PC-9 (cell line): ENCODE measurements at regions not wholly inside any gene's neighbourhood (a gene's known extent, or its start where the extent isn't known, plus 50 kb on each side); places are given as distances from the start of the nearest gene placed in this dataset.

ENCODE experiments used
- BruUV-seq: library from RNA; stranded (reverse); fragments of 400-500 nt; replicated peaks from 2 replicates; lab custom pipeline; 2021; lab: Mats Ljungman, UMichigan
- CTCF ChIA-PET: fragments of 300-600 bp; sonication (Branson Sonifier 250); formaldehyde crosslinking; loops from one replicate; lab custom pipeline; 2022; ENCODE audit warnings: antibody characterized with exemption; lab: Charles Lee
- POLR2A ChIA-PET: fragments of 300-600 bp; sonication (Branson Sonifier 250); formaldehyde crosslinking; loops from one replicate; lab custom pipeline; 2022; ENCODE audit warnings: antibody characterized with exemption; ENCODE audit not compliant: unreplicated experiment; lab: Charles Lee
- DNase-seq, 2 experiments: peaks; one replicate each; pipeline versions ENCODE4 v3.0.0 to v3.0.0-alpha.2; 2015 to 2022; ENCODE audit warnings: mixed read lengths in 1 of 2
- H2AFZ ChIP-seq: fragments of 200-600 bp; sonication (generic); 2 replicates; pipeline ENCODE4 v1.8.1; 2017; ENCODE audit warnings: antibody characterized with exemption
- H3F3A ChIP-seq: fragments of 200-600 bp; sonication (generic); 2 replicates; pipeline ENCODE4 v1.8.1; 2017; ENCODE audit warnings: antibody characterized with exemption, mild to moderate bottlenecking, low read depth; ENCODE audit not compliant: insufficient read depth
- H3K27ac ChIP-seq: fragments of 200-600 bp; sonication (generic); 2 replicates; pipeline ENCODE4 v1.6.1; 2016; ENCODE audit warnings: mixed run types
- H3K27me3 ChIP-seq: fragments of 200-600 bp; sonication (generic); 2 replicates; pipeline ENCODE4 v1.6.1; 2016; ENCODE audit warnings: low read depth, mixed run types; ENCODE audit not compliant: insufficient read depth
- H3K36me3 ChIP-seq: fragments of 200-600 bp; sonication (generic); 2 replicates; pipeline ENCODE4 v1.6.1; 2016; ENCODE audit warnings: low read depth, mixed run types
- H3K4me1 ChIP-seq: fragments of 200-600 bp; sonication (generic); replicated peaks from 2 replicates; pipeline ENCODE4 v1.6.1; 2016; ENCODE audit warnings: mixed run types; ENCODE audit not compliant: insufficient read depth
- H3K4me2 ChIP-seq: fragments of 200-600 bp; sonication (generic); 2 replicates; pipeline ENCODE4 v1.6.1; 2017; ENCODE audit warnings: mixed run types
- H3K4me3 ChIP-seq: fragments of 200-600 bp; sonication (generic); 2 replicates; pipeline ENCODE4 v1.6.1; 2016; ENCODE audit warnings: mixed run types
- H3K79me2 ChIP-seq: fragments of 200-600 bp; sonication (generic); 2 replicates; pipeline ENCODE4 v1.6.1; 2017; ENCODE audit warnings: low read depth, mixed run types
- H3K9me2 ChIP-seq: fragments of 200-600 bp; sonication (generic); 2 replicates; pipeline ENCODE4 v1.8.1; 2017; ENCODE audit warnings: mild to moderate bottlenecking; ENCODE audit not compliant: insufficient read depth
- H3K9me3 ChIP-seq: fragments of 200-600 bp; sonication (generic); 2 replicates; pipeline ENCODE4 v1.8.1; 2016; ENCODE audit warnings: low read depth; ENCODE audit not compliant: insufficient read depth
- H4K20me1 ChIP-seq: fragments of 200-600 bp; sonication (generic); 2 replicates; pipeline ENCODE4 v1.8.1; 2017; ENCODE audit not compliant: insufficient read depth
- EZH2 ChIP-seq: fragments of 200-600 bp; sonication (generic); IDR thresholded peaks from 2 replicates; pipeline ENCODE4 v1.8.0; 2017; ENCODE audit warnings: antibody characterized with exemption, low read depth
- intact Hi-C: fragments of 100-400 bp; cut with micrococcal nuclease; formaldehyde crosslinking; loops from one replicate; pipeline ENCODE4 v1.10.0; 2022; ENCODE audit not compliant: unreplicated experiment
- TF ChIP-seq, protein P1 (sequence below): fragments of 200-600 bp; sonication (generic); conservative IDR thresholded peaks from 2 replicates; pipeline ENCODE4 v1.6.1; 2017; ENCODE audit warnings: mixed run types, antibody characterized with exemption, mild to moderate bottlenecking, moderate library complexity

DNA sequence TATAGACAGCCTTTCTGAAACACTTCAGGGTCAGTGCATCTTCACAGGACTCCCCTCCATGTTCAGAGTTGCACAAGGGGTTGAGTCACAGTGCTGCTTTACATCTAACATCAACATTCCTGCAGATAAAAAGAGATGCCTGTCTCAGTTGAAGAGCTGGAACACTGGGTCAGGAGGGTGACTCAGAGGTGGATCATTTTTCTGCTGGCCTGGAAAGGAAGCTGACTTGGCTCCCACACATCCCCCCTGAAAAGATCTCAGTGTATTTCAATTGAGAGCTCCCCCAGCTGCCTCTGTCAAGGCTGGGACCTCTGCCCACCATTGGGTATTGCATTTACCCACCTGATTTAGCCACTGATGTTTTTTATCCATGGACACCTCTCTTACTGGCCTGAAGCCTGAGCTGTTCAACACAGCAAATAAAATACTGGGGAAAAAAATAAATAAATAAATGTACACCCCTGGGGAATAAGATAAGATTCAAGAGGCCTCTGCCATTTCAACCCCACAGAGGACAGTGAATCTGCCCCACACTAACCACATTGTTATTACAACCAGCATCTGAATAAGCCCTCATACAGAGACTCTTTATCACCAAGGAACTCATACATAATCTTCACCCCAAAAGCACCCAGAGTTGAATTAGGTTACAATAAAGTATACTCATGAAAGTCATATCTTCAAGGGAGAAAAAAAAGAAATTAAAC lies 716.4 kb downstream of the SEMA5A start:
- ChIA-PET CTCF (interaction anchor here (0.6 kb wide), 1 partner anchor 27 kb away, joined by 3 read pairs; no protein-coding TSS in a partner anchor), POLR2A (no interaction called here)
- Histone ChIP-seq H3F3A (peaks cover 13% of the 10 kb centered on the region), H2AFZ (no peak overlapping the region), H3K4me3 (no peak overlapping the region), H3K4me2 (peak overlapping the region; percentile 28), H3K79me2 (no peaks in the 10 kb centered on the region), H3K4me1 (peaks cover 18% of the 10 kb centered on the region), H3K9me3 (no peaks in the 10 kb centered on the region), H3K36me3 (no peaks in the 10 kb centered on the region), H3K9me2 (no peaks in the 10 kb centered on the region; the same call in 1 of the 2 replicates), H3K27me3 (no peaks in the 10 kb centered on the region), H4K20me1 (no peaks in the 10 kb centered on the region), H3K27ac (peak overlapping the region; percentile 72)
- intact Hi-C loops = no loop called here
- no TSS peak for BruUV-seq
- TF ChIP-seq EZH2 = no peak
- TF ChIP-seq, protein P1, sequence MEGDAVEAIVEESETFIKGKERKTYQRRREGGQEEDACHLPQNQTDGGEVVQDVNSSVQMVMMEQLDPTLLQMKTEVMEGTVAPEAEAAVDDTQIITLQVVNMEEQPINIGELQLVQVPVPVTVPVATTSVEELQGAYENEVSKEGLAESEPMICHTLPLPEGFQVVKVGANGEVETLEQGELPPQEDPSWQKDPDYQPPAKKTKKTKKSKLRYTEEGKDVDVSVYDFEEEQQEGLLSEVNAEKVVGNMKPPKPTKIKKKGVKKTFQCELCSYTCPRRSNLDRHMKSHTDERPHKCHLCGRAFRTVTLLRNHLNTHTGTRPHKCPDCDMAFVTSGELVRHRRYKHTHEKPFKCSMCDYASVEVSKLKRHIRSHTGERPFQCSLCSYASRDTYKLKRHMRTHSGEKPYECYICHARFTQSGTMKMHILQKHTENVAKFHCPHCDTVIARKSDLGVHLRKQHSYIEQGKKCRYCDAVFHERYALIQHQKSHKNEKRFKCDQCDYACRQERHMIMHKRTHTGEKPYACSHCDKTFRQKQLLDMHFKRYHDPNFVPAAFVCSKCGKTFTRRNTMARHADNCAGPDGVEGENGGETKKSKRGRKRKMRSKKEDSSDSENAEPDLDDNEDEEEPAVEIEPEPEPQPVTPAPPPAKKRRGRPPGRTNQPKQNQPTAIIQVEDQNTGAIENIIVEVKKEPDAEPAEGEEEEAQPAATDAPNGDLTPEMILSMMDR = no peak
- DNase-seq = peak in 1 of 2 experiments; percentile 77

DNA sequence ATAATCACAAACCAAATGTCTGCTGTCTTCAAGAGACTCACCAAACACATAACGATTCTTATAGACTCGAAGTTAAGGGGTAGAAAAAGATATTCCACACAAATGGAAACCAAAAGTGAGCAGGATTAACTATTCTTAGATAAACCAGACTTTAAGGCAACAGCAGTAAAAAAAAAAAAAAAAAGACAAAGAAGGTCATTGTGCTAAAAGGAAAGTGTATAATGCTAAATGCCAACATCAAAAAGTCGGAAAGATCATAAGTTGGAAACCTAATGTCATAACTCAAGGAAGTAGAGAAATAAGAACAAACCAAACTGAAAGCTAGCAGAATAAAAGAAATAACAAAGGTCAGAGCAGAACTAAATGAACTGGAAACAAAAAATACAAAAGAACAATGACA lies 714.6 kb downstream of the SEMA5A start:
- H4K20me1 ChIP-seq = no peaks in the 10 kb centered on the region
- peaks cover 13% of the 10 kb centered on the region for H3F3A ChIP-seq
- intact Hi-C loops = no loop called here
- no peaks in the 10 kb centered on the region for H3K9me3 ChIP-seq
- no peak overlapping the region for H3K27ac ChIP-seq
- TF ChIP-seq, protein P1 = no peak
- TF ChIP-seq EZH2 = no peak
- H2AFZ ChIP-seq = no peak overlapping the region
- BruUV-seq = no TSS peak
- ChIA-PET POLR2A (no interaction called here), CTCF (no interaction called here)
- no peaks in the 10 kb centered on the region for H3K36me3 ChIP-seq
- H3K4me1 ChIP-seq = peaks cover 18% of the 10 kb centered on the region
- no peaks in the 10 kb centered on the region; the same call in 1 of the 2 replicates for H3K9me2 ChIP-seq
- H3K79me2 ChIP-seq = no peaks in the 10 kb centered on the region
- DNase-seq = no peak
- no peak overlapping the region for H3K4me2 ChIP-seq
- H3K27me3 ChIP-seq = no peaks in the 10 kb centered on the region
- no peak overlapping the region for H3K4me3 ChIP-seq

DNA sequence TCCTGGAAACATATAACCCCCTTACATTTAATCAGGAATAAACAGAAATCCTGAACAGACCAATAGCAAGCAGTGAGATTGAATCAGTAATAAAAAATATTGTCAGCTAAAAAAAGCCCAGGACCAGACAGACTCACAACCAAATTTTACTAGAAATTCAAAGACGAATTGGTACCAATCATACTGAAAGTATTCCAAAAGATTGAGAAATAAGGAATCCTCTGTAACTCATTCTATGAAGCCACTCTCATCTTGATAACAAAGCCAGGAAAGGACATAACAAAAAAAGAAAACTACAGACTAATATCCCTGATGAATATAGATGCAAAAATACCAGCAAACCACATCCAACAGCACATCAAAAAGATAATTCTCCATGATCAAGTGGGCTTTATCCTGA lies 714.0 kb downstream of the SEMA5A start:
- no peaks in the 10 kb centered on the region for H3K79me2 ChIP-seq
- no peak overlapping the region for H3K4me3 ChIP-seq
- ChIA-PET CTCF (no interaction called here), POLR2A (no interaction called here)
- TF ChIP-seq, protein P1 = no peak
- no peak for TF ChIP-seq EZH2
- no peak for DNase-seq
- intact Hi-C loops = no loop called here
- no peaks in the 10 kb centered on the region for H3K27me3 ChIP-seq
- no TSS peak for BruUV-seq
- H2AFZ ChIP-seq = no peak overlapping the region
- no peak overlapping the region for H3K4me2 ChIP-seq
- H3K9me3 ChIP-seq = no peaks in the 10 kb centered on the region
- peaks cover 13% of the 10 kb centered on the region for H3F3A ChIP-seq
- H3K9me2 ChIP-seq = no peaks in the 10 kb centered on the region; the same call in 1 of the 2 replicates
- peaks cover 18% of the 10 kb centered on the region for H3K4me1 ChIP-seq
- no peaks in the 10 kb centered on the region for H3K36me3 ChIP-seq
- no peak overlapping the region for H3K27ac ChIP-seq
- H4K20me1 ChIP-seq = no peaks in the 10 kb centered on the region
